CD14-positive monocyte (primary cell): ENCODE measurements at regions not wholly inside any gene's neighbourhood (a gene's known extent, or its start where the extent isn't known, plus 50 kb on each side); places are given as distances from the start of the nearest gene placed in this dataset.

Experiments
- DNase-seq, 3 donors: peaks; one replicate each; pipeline ENCODE4 v3.0.0-alpha.2; 2011 to 2022
- H2AFZ ChIP-seq: 2 replicates; pipeline ENCODE4 v1.6.0; 2012; ENCODE audit warnings: mild to moderate bottlenecking, low read depth, low read length, inconsistent platforms; ENCODE audit not compliant: insufficient read depth, poor library complexity, severe bottlenecking
- H3K27ac ChIP-seq, 2 donors: 1 replicate in 1 of 2; 2 replicates in 1 of 2; pipeline ENCODE4 v1.5.1; 2012 to 2013; ENCODE audit warnings: low read length in 2 of 2, control low read depth in 1 of 2, inconsistent platforms in 1 of 2, low read depth in 1 of 2, mild to moderate bottlenecking in 1 of 2
- H3K27me3 ChIP-seq, 2 donors: one replicate each; pipeline versions ENCODE4 v1.6.0 to v1.6.1; 2011 to 2013; ENCODE audit warnings: low read length in 2 of 2; ENCODE audit not compliant: control insufficient read depth in 2 of 2, insufficient read depth in 2 of 2
- H3K36me3 ChIP-seq, 2 donors: replicated peaks in 1 of 2; 1 replicate in 1 of 2; 2 replicates in 1 of 2; pipeline versions ENCODE4 v1.5.1 to v1.6.1; 2012 to 2013; ENCODE audit warnings: low read length in 2 of 2, control low read depth in 1 of 2, inconsistent platforms in 1 of 2, mild to moderate bottlenecking in 1 of 2; ENCODE audit not compliant: insufficient read depth in 2 of 2, control insufficient read depth in 1 of 2
- H3K4me1 ChIP-seq, 2 donors: 1 replicate in 1 of 2; 2 replicates in 1 of 2; pipeline versions ENCODE4 v1.5.1 to v1.6.1; 2012 to 2013; ENCODE audit warnings: low read length in 2 of 2, control low read depth in 1 of 2, inconsistent platforms in 1 of 2, mild to moderate bottlenecking in 1 of 2, moderate library complexity in 1 of 2; ENCODE audit not compliant: insufficient read depth in 2 of 2, control insufficient read depth in 1 of 2
- H3K4me2 ChIP-seq: replicated peaks from 2 replicates; pipeline ENCODE3; 2012; ENCODE audit warnings: low read length, moderate library complexity, mild to moderate bottlenecking; ENCODE audit not compliant: poor library complexity, severe bottlenecking; ENCODE audit errors: extremely low read depth
- H3K4me3 ChIP-seq, 3 experiments: fragments of 200-600 bp in 1 of 3; sonication (generic) in 1 of 3; replicated peaks in 1 of 3; 1 replicate in 2 of 3; 2 replicates in 1 of 3; pipeline ENCODE4 v1.5.1; 2011 to 2013; ENCODE audit warnings: low read length in 3 of 3, mild to moderate bottlenecking in 3 of 3, control low read depth in 2 of 3, low read depth in 2 of 3, inconsistent platforms in 1 of 3, moderate library complexity in 1 of 3
- H3K79me2 ChIP-seq: 2 replicates; pipeline ENCODE4 v1.6.0; 2012; ENCODE audit warnings: mild to moderate bottlenecking, control low read depth, inconsistent platforms, low read length, moderate library complexity; ENCODE audit not compliant: insufficient read depth
- H3K9ac ChIP-seq: 2 replicates; pipeline ENCODE4 v1.6.0; 2017; ENCODE audit warnings: low read length, mild to moderate bottlenecking; ENCODE audit not compliant: insufficient read depth, poor library complexity, severe bottlenecking
- H3K9me3 ChIP-seq, 2 donors: replicated peaks in 1 of 2; 1 replicate in 1 of 2; 2 replicates in 1 of 2; pipeline versions ENCODE4 v1.5.1 to v1.6.1; 2012 to 2013; ENCODE audit warnings: low read length in 2 of 2, control low read depth in 1 of 2; ENCODE audit not compliant: control insufficient read depth in 1 of 2, insufficient read depth in 1 of 2
- H4K20me1 ChIP-seq: 2 replicates; pipeline ENCODE4 v1.6.0; 2012; ENCODE audit warnings: mild to moderate bottlenecking, low read length, control low read depth, moderate library complexity; ENCODE audit not compliant: insufficient read depth
- H3K27ac Mint-ChIP-seq, 7 donors: one replicate each; pipeline ENCODE4 v1.8.0; 2020; ENCODE audit warnings: mild to moderate bottlenecking in 7 of 7, mixed read lengths in 7 of 7, moderate library complexity in 6 of 7, inconsistent platforms in 2 of 7
- H3K27me3 Mint-ChIP-seq, 3 donors: one replicate each; pipeline ENCODE4 v1.8.0; 2021 to 2022; ENCODE audit warnings: low read depth in 3 of 3, mild to moderate bottlenecking in 3 of 3, mixed read lengths in 3 of 3, moderate library complexity in 3 of 3, inconsistent platforms in 1 of 3
- H3K36me3 Mint-ChIP-seq, 2 donors: one replicate each; pipeline ENCODE4 v1.8.0; 2020; ENCODE audit warnings: mixed read lengths in 2 of 2, inconsistent platforms in 1 of 2, mild to moderate bottlenecking in 1 of 2
- H3K4me1 Mint-ChIP-seq: one replicate; pipeline ENCODE4 v1.8.0; 2020; ENCODE audit warnings: mild to moderate bottlenecking, mixed read lengths
- H3K4me3 Mint-ChIP-seq, 2 donors: one replicate each; pipeline ENCODE4 v1.8.0; 2020; ENCODE audit warnings: mild to moderate bottlenecking in 2 of 2, mixed read lengths in 2 of 2, moderate library complexity in 1 of 2
- H3K9me3 Mint-ChIP-seq, 7 donors: one replicate each; pipeline ENCODE4 v1.8.0; 2020 to 2022; ENCODE audit warnings: mixed read lengths in 7 of 7, mild to moderate bottlenecking in 6 of 7, moderate library complexity in 6 of 7, inconsistent platforms in 2 of 7
- WGBS: methylation state at CpG from one replicate; pipeline ENCODE4 v1.1.5; 2013; ENCODE audit warnings: missing lambda C conversion rate; ENCODE audit not compliant: insufficient coverage; 5-methylcytosine and 5-hydroxymethylcytosine counted together
- intact Hi-C, 2 donors: fragments of 100-400 bp; cut with micrococcal nuclease; formaldehyde crosslinking; loops; one replicate each; pipeline versions ENCODE4 v1.15.0 to v1.15.1; 2023
- TF ChIP-seq, protein P1 (sequence below): fragments of 200-600 bp; IDR thresholded peaks from one replicate; pipeline ENCODE4 v1.8.0; 2022; ENCODE audit warnings: antibody characterized with exemption, mild to moderate bottlenecking

- Histone ChIP-seq H3K36me3 (no peaks in the 10 kb centered on the region), H4K20me1 (no peaks in the 10 kb centered on the region), H3K27me3 (no peaks in the 10 kb centered on the region), H2AFZ (no peak overlapping the region), H3K4me2 (no peak overlapping the region), H3K9ac (no peak overlapping the region), H3K27ac (no peak overlapping the region), H3K79me2 (no peaks in the 10 kb centered on the region), H3K4me3 (no peak overlapping the region), H3K9me3 (peaks cover 0 to 14% of the 10 kb centered on the region in 2 donors), H3K4me1 (no peaks in the 10 kb centered on the region)
- intact Hi-C loops: no loop called here
- Mint-ChIP-seq H3K4me3 (no peak overlapping the region), H3K4me1 (no peaks in the 10 kb centered on the region), H3K27me3 (peaks cover 0 to 2% (median 1%) of the 10 kb centered on the region in 3 donors), H3K27ac (no peak overlapping the region), H3K9me3 (peaks cover 5 to 13% (median 9%) of the 10 kb centered on the region in 7 donors), H3K36me3 (no peaks in the 10 kb centered on the region)
- DNase-seq: no peak
- WGBS: 81% methylated on average over 3 of the region's 3 CpGs
- TF ChIP-seq, protein P1, sequence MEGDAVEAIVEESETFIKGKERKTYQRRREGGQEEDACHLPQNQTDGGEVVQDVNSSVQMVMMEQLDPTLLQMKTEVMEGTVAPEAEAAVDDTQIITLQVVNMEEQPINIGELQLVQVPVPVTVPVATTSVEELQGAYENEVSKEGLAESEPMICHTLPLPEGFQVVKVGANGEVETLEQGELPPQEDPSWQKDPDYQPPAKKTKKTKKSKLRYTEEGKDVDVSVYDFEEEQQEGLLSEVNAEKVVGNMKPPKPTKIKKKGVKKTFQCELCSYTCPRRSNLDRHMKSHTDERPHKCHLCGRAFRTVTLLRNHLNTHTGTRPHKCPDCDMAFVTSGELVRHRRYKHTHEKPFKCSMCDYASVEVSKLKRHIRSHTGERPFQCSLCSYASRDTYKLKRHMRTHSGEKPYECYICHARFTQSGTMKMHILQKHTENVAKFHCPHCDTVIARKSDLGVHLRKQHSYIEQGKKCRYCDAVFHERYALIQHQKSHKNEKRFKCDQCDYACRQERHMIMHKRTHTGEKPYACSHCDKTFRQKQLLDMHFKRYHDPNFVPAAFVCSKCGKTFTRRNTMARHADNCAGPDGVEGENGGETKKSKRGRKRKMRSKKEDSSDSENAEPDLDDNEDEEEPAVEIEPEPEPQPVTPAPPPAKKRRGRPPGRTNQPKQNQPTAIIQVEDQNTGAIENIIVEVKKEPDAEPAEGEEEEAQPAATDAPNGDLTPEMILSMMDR: no peak
These were observed 285.1 kb upstream of the PFKP start for GRCh38 chr10:2782265-2782664.

- no peaks in the 10 kb centered on the region for H3K4me1 Mint-ChIP-seq
- H3K4me2 ChIP-seq: no peak overlapping the region
- H3K9ac ChIP-seq: no peak overlapping the region
- H3K4me3 Mint-ChIP-seq: no peak overlapping the region
- H3K9me3 ChIP-seq: peaks cover 0 to 4% of the 10 kb centered on the region in 2 donors
- no CpG with 5 or more reads among the region's 5 CpGs for WGBS
- H3K36me3 ChIP-seq: no peaks in the 10 kb centered on the region
- peaks cover 3 to 10% (median 7%) of the 10 kb centered on the region in 7 donors for H3K9me3 Mint-ChIP-seq
- no peaks in the 10 kb centered on the region for H3K4me1 ChIP-seq
- no peaks in the 10 kb centered on the region for H4K20me1 ChIP-seq
- intact Hi-C loops: no loop called here
- DNase-seq: no peak
- TF ChIP-seq, protein P1: no peak
- no peaks in the 10 kb centered on the region for H3K36me3 Mint-ChIP-seq
- H3K27ac Mint-ChIP-seq: no peak overlapping the region
- H3K27ac ChIP-seq: no peak overlapping the region
- no peak overlapping the region for H2AFZ ChIP-seq
- H3K4me3 ChIP-seq: no peak overlapping the region
- peaks cover 0 to 3% (median 0%) of the 10 kb centered on the region in 3 donors for H3K27me3 Mint-ChIP-seq
- H3K79me2 ChIP-seq: no peaks in the 10 kb centered on the region
- no peaks in the 10 kb centered on the region for H3K27me3 ChIP-seq
These were observed 289.5 kb upstream of the PFKP start for GRCh38 chr10:2777666-2778355.
